Spleen (tissue), 11 donors: ENCODE measurements at regions not wholly inside any gene's neighbourhood (a gene's known extent, or its start where the extent isn't known, plus 50 kb on each side); places are given as distances from the start of the nearest gene placed in this dataset.

ENCODE experiments used
- DNase-seq: peaks from one replicate; pipeline ENCODE4 v3.0.0-alpha.2; 2020
- H3K27ac ChIP-seq, 8 donors: fragments of 200-600 bp; sonication (generic) in 7 of 8; 1 replicate in 4 of 8; 2 replicates in 4 of 8; pipeline versions ENCODE4 v1.5.0 to v1.8.0; 2016 to 2021; ENCODE audit warnings: inconsistent platforms in 4 of 8, mild to moderate bottlenecking in 4 of 8, moderate library complexity in 1 of 8
- H3K27me3 ChIP-seq, 7 donors: fragments of 200-600 bp; sonication (generic) in 6 of 7; replicated peaks in 1 of 7; 1 replicate in 4 of 7; 2 replicates in 3 of 7; pipeline versions ENCODE4 v1.5.0 to v1.8.0; 2016 to 2021; ENCODE audit warnings: inconsistent platforms in 3 of 7, mild to moderate bottlenecking in 1 of 7
- H3K36me3 ChIP-seq, 6 donors: fragments of 200-600 bp; sonication (generic) in 5 of 6; 1 replicate in 4 of 6; 2 replicates in 2 of 6; pipeline versions ENCODE4 v1.5.0 to v1.8.0; 2016 to 2021; ENCODE audit warnings: inconsistent platforms in 2 of 6
- H3K4me1 ChIP-seq, 6 donors: fragments of 200-600 bp; sonication (generic) in 5 of 6; 1 replicate in 3 of 6; 2 replicates in 3 of 6; pipeline versions ENCODE4 v1.5.0 to v1.8.0; 2016 to 2021; ENCODE audit warnings: inconsistent platforms in 3 of 6
- H3K4me3 ChIP-seq, 8 donors: fragments of 200-600 bp; sonication (generic) in 7 of 8; 1 replicate in 4 of 8; 2 replicates in 4 of 8; pipeline versions ENCODE4 v1.5.0 to v1.8.0; 2016 to 2021; ENCODE audit warnings: inconsistent platforms in 4 of 8, mild to moderate bottlenecking in 4 of 8, moderate library complexity in 2 of 8
- H3K9me3 ChIP-seq, 8 donors: fragments of 200-600 bp; sonication (generic) in 7 of 8; 1 replicate in 4 of 8; 2 replicates in 4 of 8; pipeline versions ENCODE4 v1.5.0 to v1.8.0; 2016 to 2021; ENCODE audit warnings: inconsistent platforms in 4 of 8
- CTCF ChIP-seq, 11 experiments: fragments of 200-600 bp in 7 of 11; fragments of 450-650 bp in 4 of 11; sonication (generic) in 4 of 11; IDR thresholded peaks in 8 of 11; conservative IDR thresholded peaks in 3 of 11; 1 replicate in 7 of 11; 2 replicates in 4 of 11; pipeline versions ENCODE4 v1.4.0 to v1.8.0; 2016 to 2021; ENCODE audit warnings: antibody characterized with exemption in 11 of 11, inconsistent platforms in 4 of 11, mild to moderate bottlenecking in 1 of 11
- POLR2A ChIP-seq, 3 donors: fragments of 450-650 bp; IDR thresholded peaks; one replicate each; pipeline ENCODE4 v1.5.1; 2017; ENCODE audit warnings: antibody characterized with exemption in 3 of 3, mild to moderate bottlenecking in 1 of 3
- POLR2AphosphoS5 ChIP-seq, 3 donors: sonication (generic); formaldehyde crosslinking; IDR thresholded peaks; one replicate each; pipeline ENCODE4 v1.5.1; 2017; ENCODE audit warnings: antibody characterized with exemption in 3 of 3
- WGBS, 5 donors: extraction: QIAGEN DNeasy Blood & Tissue Kit in 3 of 5; methylation state at CpG; one replicate each; pipeline versions ENCODE4 v1.1.5 to v1.1.7; 2013 to 2018; 5-methylcytosine and 5-hydroxymethylcytosine counted together
- intact Hi-C: fragments of 100-400 bp; cut with DNase I; formaldehyde crosslinking; loops from one replicate; pipeline ENCODE4 v1.15.0; 2023; ENCODE audit warnings: low total_unique reads
- donor health status: healthy with polysubstance abuse.
- donor health status: DM: no; HTN: no; CAD: no; lungs with moderate emphysema.
- donor health status: DM: no; HTN: no; CAD: no.
- donor health status: Bipolar disorder and iron deficiency.
- donor health status: healthy.
- donor health status: DM: no; HTN: no; CAD: no.
- donor health status: DM: yes; HTN: yes; CAD: no.

- no peak for TF ChIP-seq CTCF (IDR thresholded peaks at IDR 0.05 in 8 of 11, conservative IDR thresholded peaks at IDR 0.05 in 3 of 11)
- TF ChIP-seq POLR2AphosphoS5 (IDR thresholded peaks at IDR 0.05), result no peak
- no peak for TF ChIP-seq POLR2A (IDR thresholded peaks at IDR 0.05)
- H3K4me3 ChIP-seq, result no peak overlapping the region
- H3K36me3 ChIP-seq, result no peaks in the 10 kb centered on the region
- H3K27me3 ChIP-seq, result peaks cover 0 to 3% (median 0%) of the 10 kb centered on the region in 7 donors
- WGBS, 5 donors, result 73 to 85% (median 80%) methylated on average over 3 of the region's 3 CpGs
- H3K27ac ChIP-seq, result no peak overlapping the region
- DNase-seq, result no peak
- intact Hi-C loops, result no loop called here
- H3K4me1 ChIP-seq, result no peaks in the 10 kb centered on the region
- no peaks in the 10 kb centered on the region for H3K9me3 ChIP-seq
These were observed 705.9 kb downstream of the DHX35 start for GRCh38 chr20:39668038-39668437.

- no peaks in the 10 kb centered on the region for H3K36me3 ChIP-seq
These were observed 699.7 kb downstream of the DHX35 start for GRCh38 chr20:39661833-39662232.

GRCh38 chr20:39660965-39661364 lies 698.8 kb downstream of the DHX35 start:
- no peak overlapping the region for H3K27ac ChIP-seq

More at GRCh38 chr20:39661833-39662232, 699.7 kb downstream of the DHX35 start:
- no peak overlapping the region for H3K27ac ChIP-seq
- H3K9me3 ChIP-seq, result no peaks in the 10 kb centered on the region
- 0 to 55% (median 24%) methylated on average over 1 of the region's 1 CpG for WGBS, 5 donors
- peaks cover 0 to 3% (median 0%) of the 10 kb centered on the region in 7 donors for H3K27me3 ChIP-seq
- no peak for DNase-seq
- intact Hi-C loops, result no loop called here
- no peak for TF ChIP-seq POLR2AphosphoS5 (IDR thresholded peaks at IDR 0.05)
- no peak for TF ChIP-seq POLR2A (IDR thresholded peaks at IDR 0.05)
- no peak for TF ChIP-seq CTCF (IDR thresholded peaks at IDR 0.05 in 8 of 11, conservative IDR thresholded peaks at IDR 0.05 in 3 of 11)
- no peaks in the 10 kb centered on the region for H3K4me1 ChIP-seq
- no peak overlapping the region for H3K4me3 ChIP-seq

GRCh38 chr20:39660226-39660625 lies 698.1 kb downstream of the DHX35 start:
- TF ChIP-seq CTCF (IDR thresholded peaks at IDR 0.05 in 8 of 11, conservative IDR thresholded peaks at IDR 0.05 in 3 of 11) (no peak), POLR2A (IDR thresholded peaks at IDR 0.05) (no peak), POLR2AphosphoS5 (IDR thresholded peaks at IDR 0.05) (no peak)
- WGBS, 5 donors, result 79 to 95% (median 94%) methylated on average over 1 of the region's 1 CpG

More at GRCh38 chr20:39660965-39661364, 698.8 kb downstream of the DHX35 start:
- no peaks in the 10 kb centered on the region for H3K36me3 ChIP-seq
- whole genome bisulfite sequencing, 5 donors, result 73 to 89% (median 75%) methylated on average over 2 of the region's 2 CpGs
- no peak for TF ChIP-seq POLR2AphosphoS5 (IDR thresholded peaks at IDR 0.05)
- no peak for TF ChIP-seq POLR2A (IDR thresholded peaks at IDR 0.05)
- no peak for TF ChIP-seq CTCF (IDR thresholded peaks at IDR 0.05 in 8 of 11, conservative IDR thresholded peaks at IDR 0.05 in 3 of 11)
- H3K4me3 ChIP-seq, result no peak overlapping the region
- DNase-seq, result no peak
- H3K9me3 ChIP-seq, result no peaks in the 10 kb centered on the region
- no peaks in the 10 kb centered on the region for H3K4me1 ChIP-seq
- peaks cover 0 to 3% (median 0%) of the 10 kb centered on the region in 7 donors for H3K27me3 ChIP-seq
- intact Hi-C loops, result no loop called here

More at GRCh38 chr20:39660226-39660625, 698.1 kb downstream of the DHX35 start:
- Histone ChIP-seq H3K27ac (no peak overlapping the region), H3K27me3 (peaks cover 0 to 3% (median 0%) of the 10 kb centered on the region in 7 donors), H3K36me3 (no peaks in the 10 kb centered on the region), H3K4me1 (no peaks in the 10 kb centered on the region), H3K4me3 (no peak overlapping the region), H3K9me3 (no peaks in the 10 kb centered on the region)
- intact Hi-C loops, result no loop called here
- DNase-seq, result no peak
